DMS 273 (cell line): ENCODE measurements at regions not wholly inside any gene's neighbourhood (a gene's known extent, or its start where the extent isn't known, plus 50 kb on each side); places are given as distances from the start of the nearest gene placed in this dataset.
A peak's percentile ranks its signal among the peaks of the same experiment; 100 is the strongest.

Experiments used
- DNase-seq: peaks from one replicate; lab custom pipeline; 2025; ENCODE audit not compliant: unreplicated experiment; lab: John Stamatoyannopoulos, UW

- DNase-seq, result peak; percentile 87
Observed at GRCh38 chr16:85253084-85253941, 141.0 kb upstream of the CIBAR2 start.

- no peak for DNase-seq
Observed at GRCh38 chr16:85254051-85254450, 141.8 kb upstream of the CIBAR2 start.

- no peak for DNase-seq
Observed at GRCh38 chr16:85254921-85255320, 142.6 kb upstream of the CIBAR2 start.

GRCh38 chr16:85255777-85256176 is 143.5 kb upstream of the CIBAR2 start:
- no peak for DNase-seq

GRCh38 chr16:85256190-85256739 is 144.0 kb upstream of the CIBAR2 start:
- peak; percentile 55 for DNase-seq

GRCh38 chr16:85257483-85257882 is 145.2 kb upstream of the CIBAR2 start:
- DNase-seq, result no peak

GRCh38 chr16:85258166-85258565 is 145.9 kb upstream of the CIBAR2 start:
- peak; percentile 61 for DNase-seq

GRCh38 chr16:85258629-85259028 is 146.4 kb upstream of the CIBAR2 start:
- peak; percentile 78 for DNase-seq

- DNase-seq, result peak; percentile 78
Observed at GRCh38 chr16:85259115-85259831, 147.0 kb upstream of the CIBAR2 start.

GRCh38 chr16:85259832-85260167 is 147.5 kb upstream of the CIBAR2 start:
- DNase-seq, result peak; percentile 79

GRCh38 chr16:85261204-85261603 is 148.9 kb upstream of the CIBAR2 start:
- no peak for DNase-seq

GRCh38 chr16:85261657-85262557 is 149.6 kb upstream of the CIBAR2 start:
- DNase-seq, result no peak

GRCh38 chr16:85262558-85263238 is 150.4 kb upstream of the CIBAR2 start:
- DNase-seq, result no peak

- DNase-seq, result no peak
Observed at GRCh38 chr16:85263239-85263585, 150.9 kb upstream of the CIBAR2 start.

- DNase-seq, result no peak
Observed at GRCh38 chr16:85264752-85265151, 152.5 kb upstream of the CIBAR2 start.

GRCh38 chr16:85265161-85265784 is 153.0 kb upstream of the CIBAR2 start:
- DNase-seq, result no peak

- no peak for DNase-seq
Observed at GRCh38 chr16:85265810-85266209, 153.5 kb upstream of the CIBAR2 start.

- peak; percentile 61 for DNase-seq
Observed at GRCh38 chr16:85266857-85267256, 154.6 kb upstream of the CIBAR2 start.

- no peak for DNase-seq
Observed at GRCh38 chr16:85267414-85267945, 155.2 kb upstream of the CIBAR2 start.

- no peak for DNase-seq
Observed at GRCh38 chr16:85269165-85269564, 156.9 kb upstream of the CIBAR2 start.
